K562 (cell line): ENCODE measurements at regions not wholly inside any gene's neighbourhood (a gene's known extent, or its start where the extent isn't known, plus 50 kb on each side); places are given as distances from the start of the nearest gene placed in this dataset.

ENCODE experiments used
- ATAC-seq: fragments of 200-7000 bp; cut with Tn5 transposase; 3 replicates; pipeline ENCODE4 v1.9.1; 2020; ENCODE audit warnings: moderate library complexity
- BruUV-seq: library from RNA; stranded (reverse); fragments of 400-500 nt; replicated peaks from 2 replicates; lab custom pipeline; 2021; lab: Mats Ljungman, UMichigan
- CTCF ChIA-PET: fragments of 300-600 bp; formaldehyde crosslinking; extraction: SDS; loops from one replicate; lab custom pipeline; 2021; ENCODE audit warnings: low intra/inter-chr PET ratio; lab: Yijun Ruan, JAX
- POLR2A ChIA-PET: fragments of 300-600, 350-650 bp; sonication (Branson Sonifier 250); formaldehyde crosslinking; extraction: SDS; loops from one replicate; lab custom pipeline; 2021; ENCODE audit warnings: antibody characterized with exemption, inconsistent platforms; lab: Yijun Ruan, JAX
- DNase-seq, 4 experiments: peaks; one replicate each; pipeline versions ENCODE4 v3.0.0 to v3.0.0-alpha.2; 2011 to 2018; ENCODE audit warnings: low spot score in 3 of 4, mixed read lengths in 3 of 4; ENCODE audit errors: extremely low read depth in 1 of 4
- FAIRE-seq: peaks from 2 replicates; lab custom pipeline; 2011; peaks lifted over from hg19 to GRCh38; lab: Jason Lieb, UNC
- H2AFZ ChIP-seq: 2 replicates; pipeline ENCODE4 v1.6.0; 2011; ENCODE audit warnings: low read depth, low read length, control low read depth, inconsistent platforms
- H3K27ac ChIP-seq: fragments of 200-600 bp; 3 replicates; pipeline ENCODE4 v1.8.0; 2011; ENCODE audit warnings: low read depth, mild to moderate bottlenecking, control low read depth, inconsistent platforms, low read length, moderate library complexity, mixed read lengths; ENCODE audit errors: extremely low read depth
- H3K27me3 ChIP-seq, 2 experiments: fragments of 300-600 bp in 1 of 2; 2 replicates in 1 of 2; 3 replicates in 1 of 2; pipeline versions ENCODE4 v1.6.0 to v1.8.0; 2011; ENCODE audit warnings: inconsistent platforms in 2 of 2, low read length in 2 of 2, mild to moderate bottlenecking in 1 of 2, mixed read lengths in 1 of 2, moderate library complexity in 1 of 2; ENCODE audit not compliant: control insufficient read depth in 2 of 2, insufficient read depth in 2 of 2
- H3K36me3 ChIP-seq: fragments of 300-600 bp; 3 replicates; pipeline ENCODE4 v1.8.0; 2011; ENCODE audit warnings: mild to moderate bottlenecking, low read length, inconsistent platforms; ENCODE audit not compliant: control insufficient read depth, insufficient read depth
- H3K4me1 ChIP-seq, 2 experiments: fragments of 200-600 bp in 1 of 2; replicated peaks in 1 of 2; 2 replicates in 1 of 2; 3 replicates in 1 of 2; pipeline versions ENCODE4 v1.5.1 to v1.8.0; 2011; ENCODE audit warnings: inconsistent platforms in 2 of 2, low read length in 2 of 2, mild to moderate bottlenecking in 1 of 2, mixed read lengths in 1 of 2, moderate library complexity in 1 of 2; ENCODE audit not compliant: control insufficient read depth in 2 of 2, insufficient read depth in 2 of 2
- H3K4me2 ChIP-seq: 2 replicates; pipeline ENCODE4 v1.6.1; 2011; ENCODE audit warnings: low read length, control low read depth, inconsistent platforms, mixed read lengths; ENCODE audit not compliant: insufficient read depth
- H3K4me3 ChIP-seq: fragments of 200-600 bp; sonication (generic), shearing (Covaris generic); 2 replicates; pipeline ENCODE4 v1.5.1; 2016; ENCODE audit warnings: control low read depth, inconsistent platforms
- H3K79me2 ChIP-seq: fragments of 200-600 bp; 3 replicates; pipeline ENCODE4 v1.8.0; 2011; ENCODE audit warnings: low read length, inconsistent platforms; ENCODE audit not compliant: control insufficient read depth, insufficient read depth
- H3K9ac ChIP-seq, 2 experiments: 2 replicates each; pipeline versions ENCODE4 v1.6.0 to v1.6.1; 2011; ENCODE audit warnings: low read depth in 2 of 2, low read length in 2 of 2, control low read depth in 1 of 2, inconsistent platforms in 1 of 2, mild to moderate bottlenecking in 1 of 2, mixed read lengths in 1 of 2; ENCODE audit not compliant: insufficient read depth in 1 of 2
- H3K9me1 ChIP-seq: one replicate; pipeline ENCODE4 v1.6.0; 2011; ENCODE audit warnings: inconsistent platforms, mild to moderate bottlenecking, low read length, moderate library complexity; ENCODE audit not compliant: control insufficient read depth, insufficient read depth
- H3K9me3 ChIP-seq: replicated peaks from 2 replicates; pipeline ENCODE4 v1.5.1; 2011; ENCODE audit warnings: low read depth, low read length, inconsistent platforms; ENCODE audit not compliant: control insufficient read depth, insufficient read depth
- H4K20me1 ChIP-seq: replicated peaks from 2 replicates; pipeline ENCODE4 v1.6.1; 2011; ENCODE audit warnings: low read length, inconsistent platforms, mixed read lengths; ENCODE audit not compliant: control insufficient read depth, insufficient read depth
- CCNT2 ChIP-seq: IDR thresholded peaks from 2 replicates; pipeline ENCODE4 v1.6.1; 2011; ENCODE audit warnings: borderline replicate concordance, low read depth, mild to moderate bottlenecking, moderate library complexity, mixed read lengths, low read length; ENCODE audit not compliant: insufficient read length; ENCODE audit errors: extremely low read depth
- MTF1 ChIP-seq: fragments of 250-450 bp; sonication (Bioruptor Pico); IDR thresholded peaks from 2 replicates; pipeline ENCODE4 v1.9.0; 2021; ENCODE audit warnings: moderate library complexity, mild to moderate bottlenecking, inconsistent platforms, borderline replicate concordance
- PURB ChIP-seq: sonication (generic); formaldehyde crosslinking; IDR thresholded peaks from 2 replicates; pipeline ENCODE4 v1.9.0; 2021; ENCODE audit warnings: low read depth, mild to moderate bottlenecking, missing genetic modification reagents
- SPI1 ChIP-seq: IDR thresholded peaks from 2 replicates; pipeline ENCODE4 v1.6.1; 2011; ENCODE audit warnings: low read depth, low read length, control low read depth, borderline replicate concordance
- ZBTB49 ChIP-seq: sonication (generic); formaldehyde crosslinking; IDR thresholded peaks from 2 replicates; pipeline ENCODE4 v1.8.0; 2022; ENCODE audit warnings: missing genetic modification reagents, mild to moderate bottlenecking, borderline replicate concordance
- ZNF184 ChIP-seq: sonication (generic); formaldehyde crosslinking; IDR thresholded peaks from 2 replicates; pipeline ENCODE4 v1.5.0; 2020; ENCODE audit warnings: missing genetic modification reagents
- ZNF75A ChIP-seq: fragments of 450-650 bp; formaldehyde crosslinking; IDR thresholded peaks from 2 replicates; pipeline ENCODE4 v1.4.0; 2020; ENCODE audit warnings: mild to moderate bottlenecking
- WGBS: fragments of 100-300 bp; shearing (Covaris generic); methylation state at CpG from one replicate; pipeline ENCODE4 v1.1.6; 2016; ENCODE audit warnings: low coverage, mixed read lengths; ENCODE audit not compliant: insufficient coverage; ENCODE audit errors: missing lambda C conversion rate; 5-methylcytosine and 5-hydroxymethylcytosine counted together
- in situ Hi-C: fragments of 300-500 bp; cut with MboI; formaldehyde crosslinking; loops from 4 replicates; pipeline ENCODE4 v1.15.0; 2018; ENCODE audit warnings: inconsistent platforms, mixed read lengths
- intact Hi-C: fragments of 100-400 bp; cut with micrococcal nuclease; formaldehyde crosslinking; loops from 2 replicates; pipeline ENCODE4 v1.14.2; 2022
- TF ChIP-seq, protein P1 (sequence below), 2 experiments: fragments of 200-800 bp in 1 of 2; sonication (Bioruptor generic) in 1 of 2; sonication (generic) in 1 of 2; formaldehyde crosslinking in 1 of 2; IDR thresholded peaks in 1 of 2; conservative IDR thresholded peaks in 1 of 2; 2 replicates each; pipeline versions ENCODE4 v1.5.0 to v1.6.1; 2016 to 2020; ENCODE audit warnings: missing compliant biosample characterization in 1 of 2, missing genetic modification characterization in 1 of 2, missing genetic modification reagents in 1 of 2
- TF ChIP-seq, protein P2 (sequence below): sonication (generic); formaldehyde crosslinking; IDR thresholded peaks from 2 replicates; pipeline ENCODE4 v1.8.0; 2023; ENCODE audit warnings: mild to moderate bottlenecking, missing genetic modification reagents
- TF ChIP-seq, protein P3 (sequence below): sonication (generic); formaldehyde crosslinking; IDR thresholded peaks from 2 replicates; pipeline ENCODE4 v1.8.1; 2023; ENCODE audit warnings: mild to moderate bottlenecking, missing genetic modification reagents

DNA sequence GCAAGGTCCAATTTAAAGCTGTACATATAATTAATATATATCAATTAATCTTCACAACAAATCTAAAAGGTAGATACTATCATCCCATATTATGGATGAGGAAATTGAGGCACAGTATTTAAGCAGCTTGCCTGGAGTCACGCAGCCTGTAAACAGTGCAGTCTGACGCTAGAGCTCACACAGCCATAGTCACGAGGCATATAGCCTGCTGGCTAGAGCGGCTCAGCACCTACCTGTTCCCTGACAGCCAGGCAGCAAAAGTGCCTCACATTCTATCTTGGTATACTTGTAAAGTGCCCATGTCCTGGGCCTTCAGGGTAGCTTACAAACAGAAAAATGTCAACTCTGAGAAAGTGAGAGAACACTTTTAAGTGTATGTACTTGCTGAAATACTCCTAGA is 222.6 kb upstream of the NEIL3 start (continued):
- TF ChIP-seq SPI1 (no peak), ZNF184 (CRISPR knock-in tag) (no peak)
- TF ChIP-seq, protein P1, sequence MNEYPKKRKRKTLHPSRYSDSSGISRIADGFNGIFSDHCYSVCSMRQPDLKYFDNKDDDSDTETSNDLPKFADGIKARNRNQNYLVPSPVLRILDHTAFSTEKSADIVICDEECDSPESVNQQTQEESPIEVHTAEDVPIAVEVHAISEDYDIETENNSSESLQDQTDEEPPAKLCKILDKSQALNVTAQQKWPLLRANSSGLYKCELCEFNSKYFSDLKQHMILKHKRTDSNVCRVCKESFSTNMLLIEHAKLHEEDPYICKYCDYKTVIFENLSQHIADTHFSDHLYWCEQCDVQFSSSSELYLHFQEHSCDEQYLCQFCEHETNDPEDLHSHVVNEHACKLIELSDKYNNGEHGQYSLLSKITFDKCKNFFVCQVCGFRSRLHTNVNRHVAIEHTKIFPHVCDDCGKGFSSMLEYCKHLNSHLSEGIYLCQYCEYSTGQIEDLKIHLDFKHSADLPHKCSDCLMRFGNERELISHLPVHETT (CRISPR knock-in tag; conservative IDR thresholded peaks at IDR 0.05 in 1 of 2, IDR thresholded peaks at IDR 0.05 in 1 of 2): no peak

GRCh38 chr4:177087499-177087898 is 222.2 kb upstream of the NEIL3 start:
- in situ Hi-C loops (no loop called here), intact Hi-C loops (no loop called here)
- Histone ChIP-seq H3K9me1 (no peaks in the 10 kb centered on the region), H3K27me3 (no peaks in the 10 kb centered on the region), H3K36me3 (no peaks in the 10 kb centered on the region), H3K9me3 (no peaks in the 10 kb centered on the region), H2AFZ (no peak overlapping the region), H3K9ac (no peak overlapping the region), H3K4me3 (no peak overlapping the region), H4K20me1 (no peaks in the 10 kb centered on the region), H3K4me1 (no peaks in the 10 kb centered on the region), H3K27ac (no peak overlapping the region), H3K79me2 (no peaks in the 10 kb centered on the region), H3K4me2 (no peak overlapping the region)
- ATAC-seq (no peak), DNase-seq (no peak), FAIRE-seq (no peak)
- no TSS peak for BruUV-seq
- POLR2A ChIA-PET: no interaction called here
- WGBS: 7% methylated on average over 2 of the region's 2 CpGs
- CTCF ChIA-PET: no interaction called here
- TF ChIP-seq CCNT2 (no peak), MTF1 (CRISPR knock-in tag) (no peak), PURB (CRISPR knock-in tag) (no peak), ZNF75A (CRISPR knock-in tag) (no peak), ZBTB49 (CRISPR knock-in tag) (no peak)
- TF ChIP-seq, protein P2, sequence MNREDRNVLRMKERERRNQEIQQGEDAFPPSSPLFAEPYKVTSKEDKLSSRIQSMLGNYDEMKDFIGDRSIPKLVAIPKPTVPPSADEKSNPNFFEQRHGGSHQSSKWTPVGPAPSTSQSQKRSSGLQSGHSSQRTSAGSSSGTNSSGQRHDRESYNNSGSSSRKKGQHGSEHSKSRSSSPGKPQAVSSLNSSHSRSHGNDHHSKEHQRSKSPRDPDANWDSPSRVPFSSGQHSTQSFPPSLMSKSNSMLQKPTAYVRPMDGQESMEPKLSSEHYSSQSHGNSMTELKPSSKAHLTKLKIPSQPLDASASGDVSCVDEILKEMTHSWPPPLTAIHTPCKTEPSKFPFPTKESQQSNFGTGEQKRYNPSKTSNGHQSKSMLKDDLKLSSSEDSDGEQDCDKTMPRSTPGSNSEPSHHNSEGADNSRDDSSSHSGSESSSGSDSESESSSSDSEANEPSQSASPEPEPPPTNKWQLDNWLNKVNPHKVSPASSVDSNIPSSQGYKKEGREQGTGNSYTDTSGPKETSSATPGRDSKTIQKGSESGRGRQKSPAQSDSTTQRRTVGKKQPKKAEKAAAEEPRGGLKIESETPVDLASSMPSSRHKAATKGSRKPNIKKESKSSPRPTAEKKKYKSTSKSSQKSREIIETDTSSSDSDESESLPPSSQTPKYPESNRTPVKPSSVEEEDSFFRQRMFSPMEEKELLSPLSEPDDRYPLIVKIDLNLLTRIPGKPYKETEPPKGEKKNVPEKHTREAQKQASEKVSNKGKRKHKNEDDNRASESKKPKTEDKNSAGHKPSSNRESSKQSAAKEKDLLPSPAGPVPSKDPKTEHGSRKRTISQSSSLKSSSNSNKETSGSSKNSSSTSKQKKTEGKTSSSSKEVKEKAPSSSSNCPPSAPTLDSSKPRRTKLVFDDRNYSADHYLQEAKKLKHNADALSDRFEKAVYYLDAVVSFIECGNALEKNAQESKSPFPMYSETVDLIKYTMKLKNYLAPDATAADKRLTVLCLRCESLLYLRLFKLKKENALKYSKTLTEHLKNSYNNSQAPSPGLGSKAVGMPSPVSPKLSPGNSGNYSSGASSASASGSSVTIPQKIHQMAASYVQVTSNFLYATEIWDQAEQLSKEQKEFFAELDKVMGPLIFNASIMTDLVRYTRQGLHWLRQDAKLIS (CRISPR knock-in tag): no peak
- TF ChIP-seq, protein P3, sequence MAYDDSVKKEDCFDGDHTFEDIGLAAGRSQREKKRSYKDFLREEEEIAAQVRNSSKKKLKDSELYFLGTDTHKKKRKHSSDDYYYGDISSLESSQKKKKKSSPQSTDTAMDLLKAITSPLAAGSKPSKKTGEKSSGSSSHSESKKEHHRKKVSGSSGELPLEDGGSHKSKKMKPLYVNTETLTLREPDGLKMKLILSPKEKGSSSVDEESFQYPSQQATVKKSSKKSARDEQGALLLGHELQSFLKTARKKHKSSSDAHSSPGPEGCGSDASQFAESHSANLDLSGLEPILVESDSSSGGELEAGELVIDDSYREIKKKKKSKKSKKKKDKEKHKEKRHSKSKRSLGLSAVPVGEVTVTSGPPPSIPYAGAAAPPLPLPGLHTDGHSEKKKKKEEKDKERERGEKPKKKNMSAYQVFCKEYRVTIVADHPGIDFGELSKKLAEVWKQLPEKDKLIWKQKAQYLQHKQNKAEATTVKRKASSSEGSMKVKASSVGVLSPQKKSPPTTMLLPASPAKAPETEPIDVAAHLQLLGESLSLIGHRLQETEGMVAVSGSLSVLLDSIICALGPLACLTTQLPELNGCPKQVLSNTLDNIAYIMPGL (CRISPR knock-in tag): no peak
